ENCODE measurements at regions not wholly inside any gene's neighbourhood (a gene's known extent, or its start where the extent isn't known, plus 50 kb on each side); places are given as distances from the start of the nearest gene placed in this dataset.
"Not testable (repeated sequence)": the region's sequence is repeated elsewhere in the genome, so short reads cannot be mapped to it uniquely, and the experiment has no call there.

DNA sequence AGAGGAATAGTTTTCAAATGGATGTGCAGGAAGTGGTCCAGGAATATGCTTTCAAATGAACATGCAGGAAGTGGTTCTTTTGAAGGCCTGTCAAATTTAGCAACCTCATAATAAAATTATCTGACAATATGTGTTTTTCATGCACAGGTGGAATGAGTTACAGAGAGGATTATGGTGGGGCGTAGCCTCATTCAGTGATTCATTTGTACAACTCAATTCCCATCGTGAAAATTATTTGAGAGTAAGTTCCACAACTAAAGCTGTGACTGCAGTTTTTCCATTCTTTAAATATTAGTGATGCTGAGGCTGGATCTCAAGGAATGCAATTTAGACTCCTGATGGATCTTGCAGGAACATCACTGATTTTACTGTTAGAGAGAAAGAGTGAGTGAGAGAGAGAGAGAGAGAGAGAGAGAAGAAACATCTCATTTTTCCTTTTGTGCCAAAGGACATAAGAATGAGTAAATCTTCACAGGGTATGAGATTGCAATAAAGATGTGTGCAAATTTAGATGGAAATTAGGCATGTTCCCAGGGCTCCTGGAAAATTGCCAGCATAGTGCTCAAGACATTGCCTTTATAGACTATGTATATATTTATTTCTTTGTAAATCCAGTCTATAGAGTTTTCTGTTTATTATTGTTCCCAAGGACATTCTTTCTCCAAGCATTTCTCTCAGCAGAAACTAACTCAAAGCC, 394.9 kb upstream of the ZEB2 start:
- DNase-seq, result no peak

DNA sequence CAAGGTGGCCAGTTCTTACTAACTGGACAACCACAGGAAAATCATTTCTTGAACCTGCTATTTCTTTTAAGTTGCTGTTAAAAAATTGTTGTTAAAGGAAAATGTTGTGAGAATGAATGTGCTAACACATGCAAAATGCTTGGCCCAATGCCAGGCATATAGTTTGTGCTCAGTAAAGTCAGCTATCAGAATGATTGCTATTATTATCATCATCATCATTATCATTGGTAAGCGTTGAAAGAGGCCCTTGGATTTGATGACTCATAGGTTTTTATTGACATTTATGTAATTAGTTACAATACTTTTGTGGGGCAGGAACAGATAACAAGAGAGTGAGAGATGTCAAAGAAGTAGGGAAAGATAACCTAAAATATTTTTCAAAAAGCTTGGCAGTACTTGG, 394.2 kb upstream of the ZEB2 start:
- no peak for DNase-seq

DNA sequence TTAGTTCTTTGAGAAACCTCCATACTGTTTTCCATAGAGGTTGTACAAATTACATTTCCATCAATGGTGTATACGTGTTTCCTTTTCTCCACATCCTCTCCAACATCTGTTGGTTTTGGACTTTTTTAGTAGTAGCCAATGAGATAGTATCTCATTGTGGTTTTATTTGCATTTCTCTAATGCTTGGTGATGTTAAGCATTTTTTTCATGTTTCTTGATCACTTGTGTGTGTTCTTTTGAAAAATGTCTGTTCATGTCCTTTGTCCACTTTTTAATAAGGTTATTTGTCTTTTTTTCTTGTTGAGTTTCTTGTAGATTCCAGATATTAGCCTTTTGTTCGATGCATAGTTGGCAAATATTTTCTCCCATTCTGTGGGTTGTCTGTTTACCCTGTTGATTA, 392.3 kb upstream of the ZEB2 start:
- no peak for DNase-seq

DNA sequence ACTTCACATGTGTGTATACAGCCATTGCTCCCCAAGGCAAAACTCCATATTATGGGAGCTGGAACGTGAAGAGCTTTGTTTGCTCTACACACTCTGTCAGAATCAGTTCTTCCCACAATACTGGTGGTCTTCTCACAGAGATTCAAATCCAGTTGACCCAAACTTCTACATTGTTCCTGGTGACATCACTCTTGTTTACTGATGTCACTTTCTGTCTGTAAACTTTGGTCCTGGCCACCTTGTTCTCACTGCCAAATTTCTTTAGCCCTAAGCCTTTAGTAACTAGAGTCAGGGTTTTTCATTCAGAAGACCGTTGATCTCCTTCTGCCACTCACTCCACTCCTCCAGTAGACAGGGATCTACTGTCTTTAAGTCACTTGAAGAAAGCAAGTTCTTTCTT, 386.0 kb upstream of the ZEB2 start:
- DNase-seq, result no peak

DNA sequence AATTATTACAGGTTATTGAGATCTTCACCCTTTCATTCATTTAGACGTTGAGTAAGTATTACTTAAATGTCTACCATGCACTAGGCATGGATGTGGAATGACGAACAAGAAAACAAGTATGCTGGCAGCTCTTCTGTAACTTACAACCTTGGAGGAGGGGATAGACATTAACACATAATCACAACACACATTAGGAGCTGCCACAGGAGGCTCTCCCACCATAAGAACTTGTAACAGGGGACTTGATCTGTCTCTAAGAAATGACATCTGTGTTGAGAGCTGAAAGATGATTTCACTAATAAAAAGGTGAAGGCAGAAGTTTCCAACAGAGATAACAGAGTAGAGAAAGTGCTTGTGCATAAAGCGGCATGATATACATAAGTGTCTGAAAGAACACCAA, 384.7 kb upstream of the ZEB2 start:
- no peak for DNase-seq

DNA sequence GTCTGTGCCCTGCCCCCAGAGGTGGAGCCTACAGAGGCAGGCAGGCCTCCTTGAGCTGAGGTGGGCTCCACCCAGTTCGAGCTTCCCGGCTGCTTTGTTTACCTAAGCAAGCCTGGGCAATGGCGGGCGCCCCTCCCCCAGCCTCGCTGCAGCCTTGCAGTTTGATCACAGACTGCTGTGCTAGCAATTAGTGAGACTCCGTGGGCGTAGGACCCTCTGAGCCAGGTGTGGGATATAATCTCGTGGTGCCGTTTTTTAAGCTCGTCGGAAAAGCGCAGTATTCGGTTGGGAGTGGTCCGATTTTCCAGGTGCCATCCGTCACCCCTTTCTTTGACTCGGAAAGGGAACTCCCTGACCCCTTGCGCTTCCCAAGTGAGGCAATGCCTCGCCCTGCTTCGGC, 383.1 kb upstream of the ZEB2 start:
- not testable (repeated sequence) for DNase-seq

DNA sequence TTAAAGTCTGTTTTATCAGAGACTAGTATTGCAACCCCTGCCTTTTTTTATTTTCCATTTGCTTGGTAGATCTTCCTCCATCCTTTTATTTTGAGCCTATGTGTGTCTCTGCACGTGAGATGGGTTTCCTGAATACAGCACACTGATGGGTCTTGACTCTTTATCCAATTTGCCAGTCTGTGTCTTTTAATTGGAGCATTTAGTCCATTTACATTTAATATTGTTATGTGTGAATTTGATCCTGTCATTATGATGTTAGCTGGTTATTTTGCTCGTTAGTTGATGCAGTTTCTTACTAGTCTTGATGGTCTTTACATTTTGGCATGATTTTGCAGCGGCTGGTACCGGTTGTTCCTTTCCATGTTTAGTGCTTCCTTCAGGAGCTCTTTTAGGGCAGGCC, 381.5 kb upstream of the ZEB2 start:
- not testable (repeated sequence) for DNase-seq

DNA sequence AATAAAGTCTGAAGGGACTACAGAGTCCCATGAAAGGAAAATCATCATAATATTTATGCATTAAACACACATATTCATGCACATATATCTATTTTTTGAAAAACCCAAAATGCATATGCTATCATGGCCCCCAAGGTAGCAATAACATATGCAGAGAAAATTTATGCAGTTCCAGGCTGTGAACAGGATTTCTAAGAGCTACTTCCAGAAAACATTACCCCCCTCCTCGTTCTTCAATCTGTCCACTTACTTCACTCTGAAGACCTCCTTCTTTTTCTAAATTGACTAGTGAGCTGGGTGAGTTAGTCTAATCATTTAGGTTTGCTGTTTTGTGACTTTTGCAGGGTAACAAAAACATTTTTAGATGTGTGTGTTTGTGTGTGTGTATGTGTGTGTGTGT, 376.4 kb upstream of the ZEB2 start:
- DNase-seq, result no peak

DNA sequence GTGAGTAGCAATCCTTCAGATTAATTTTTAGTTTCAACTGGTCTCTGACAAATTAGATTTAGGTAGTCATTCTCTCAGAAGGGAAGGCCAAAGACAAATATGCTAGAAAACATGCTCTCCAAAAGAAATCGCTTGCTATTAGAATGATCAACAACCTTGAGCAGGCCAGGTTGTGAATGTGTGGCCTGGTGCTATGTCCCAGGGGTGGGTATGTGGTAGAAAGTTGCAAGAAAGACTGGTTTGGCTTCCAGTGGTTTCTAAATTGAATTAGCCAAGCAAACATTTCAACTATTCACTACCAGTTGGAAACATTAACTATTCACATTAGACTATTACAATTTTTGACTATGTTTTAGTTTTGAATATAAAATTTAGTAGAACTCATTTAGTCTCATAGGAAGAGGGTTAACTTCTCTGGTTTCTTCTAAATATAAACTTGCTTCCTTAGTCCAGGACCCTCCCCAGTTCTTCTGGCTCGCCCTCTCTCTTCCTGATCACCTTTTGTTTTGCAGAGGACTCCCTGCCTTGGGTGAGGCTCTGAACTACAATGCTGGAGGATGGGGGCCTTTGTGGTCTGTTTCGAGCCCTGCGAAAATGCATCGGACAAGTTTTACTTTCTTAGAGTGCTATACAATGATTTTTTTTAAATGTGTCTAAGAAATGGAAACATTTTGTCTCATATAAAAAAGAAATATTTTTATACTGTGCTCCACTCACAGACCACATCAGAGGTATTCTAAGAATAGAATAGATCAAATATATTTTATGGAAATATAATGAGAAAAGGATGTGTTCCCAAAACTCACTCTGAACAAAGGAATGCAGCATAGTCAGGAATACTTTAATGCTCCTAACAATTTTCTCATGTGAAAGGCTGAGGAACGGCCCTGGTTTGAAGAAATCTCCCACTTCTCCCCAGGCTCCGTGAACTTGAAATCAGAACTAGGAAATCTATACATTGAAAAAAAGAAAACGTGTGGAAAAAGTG, 375.0 kb upstream of the ZEB2 start:
- DNase-seq, result no peak

DNA sequence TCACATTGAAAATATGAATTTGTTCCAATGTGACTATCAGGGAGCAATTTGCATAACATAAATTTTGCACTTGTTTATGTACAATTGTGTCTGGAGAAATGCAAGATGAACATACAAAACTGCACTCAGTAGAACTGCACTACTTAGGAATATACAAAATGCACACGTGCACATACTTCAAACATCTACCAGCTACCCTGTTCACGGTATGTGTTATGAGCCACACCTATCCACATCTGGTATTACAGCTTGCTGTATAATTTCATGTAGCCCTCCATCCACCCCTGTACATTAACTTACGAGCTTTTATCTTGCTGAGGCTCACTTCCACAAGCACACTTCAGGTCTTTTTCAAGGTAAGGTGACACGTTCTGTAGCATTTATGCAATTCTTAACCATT, 373.5 kb upstream of the ZEB2 start:
- DNase-seq, result no peak

DNA sequence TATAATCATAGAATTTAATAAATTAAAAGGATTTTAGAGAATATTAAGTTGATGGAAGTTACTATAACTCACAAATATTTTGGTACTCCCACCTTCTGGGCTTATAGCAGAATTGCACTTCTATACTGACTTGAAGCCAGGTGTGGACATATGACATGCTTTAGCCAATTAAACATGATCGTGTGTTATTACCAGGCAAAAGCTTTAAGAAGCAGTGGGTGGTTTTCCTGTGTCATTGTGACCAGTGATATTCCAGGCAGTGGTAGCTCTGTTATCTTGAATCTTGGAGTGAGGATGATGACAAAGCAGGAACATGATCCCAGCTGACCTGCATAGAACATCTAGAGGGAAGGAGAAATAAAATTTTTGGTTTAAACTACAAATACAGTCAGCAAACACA, 370.9 kb upstream of the ZEB2 start:
- peak; percentile 4 for DNase-seq

DNA sequence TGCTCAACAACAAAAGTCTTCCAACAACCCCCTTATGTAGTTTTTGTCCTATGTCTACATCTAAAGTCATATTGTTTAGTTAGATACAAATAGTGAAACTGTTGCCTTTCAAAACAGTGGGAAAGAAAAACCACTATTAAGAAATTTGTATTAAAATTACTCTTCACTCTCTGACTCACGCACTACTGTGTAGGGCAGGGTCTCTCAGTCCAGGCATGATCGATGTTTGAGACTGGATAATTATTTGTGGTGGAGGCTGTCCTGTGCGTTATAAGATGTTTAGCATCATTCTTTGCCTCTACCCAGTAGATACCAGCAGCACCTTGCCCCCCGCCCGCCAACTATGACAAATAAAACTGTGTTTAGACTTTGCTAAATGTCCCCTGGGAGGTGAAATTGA, 369.4 kb upstream of the ZEB2 start:
- DNase-seq, result no peak

DNA sequence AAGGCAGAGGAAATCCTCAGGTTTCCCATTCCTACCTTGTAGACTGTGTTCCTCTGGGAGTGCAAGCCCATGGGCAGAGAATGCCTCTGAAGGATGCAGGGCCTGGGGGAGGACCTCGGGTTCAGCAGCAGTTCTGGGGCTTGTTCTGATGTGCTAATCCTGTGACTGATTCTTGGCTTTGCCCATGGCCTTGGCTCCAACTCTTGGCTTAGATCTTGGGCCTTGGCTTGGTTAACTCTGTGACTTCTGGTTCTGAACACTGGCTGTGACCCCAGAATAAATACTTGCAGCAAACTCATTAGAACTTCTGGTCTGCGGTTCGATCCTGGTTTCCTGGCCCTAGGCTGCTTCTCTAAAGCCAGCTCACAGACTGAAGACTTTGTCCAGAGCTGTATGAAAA, 366.9 kb upstream of the ZEB2 start:
- no peak for DNase-seq

DNA sequence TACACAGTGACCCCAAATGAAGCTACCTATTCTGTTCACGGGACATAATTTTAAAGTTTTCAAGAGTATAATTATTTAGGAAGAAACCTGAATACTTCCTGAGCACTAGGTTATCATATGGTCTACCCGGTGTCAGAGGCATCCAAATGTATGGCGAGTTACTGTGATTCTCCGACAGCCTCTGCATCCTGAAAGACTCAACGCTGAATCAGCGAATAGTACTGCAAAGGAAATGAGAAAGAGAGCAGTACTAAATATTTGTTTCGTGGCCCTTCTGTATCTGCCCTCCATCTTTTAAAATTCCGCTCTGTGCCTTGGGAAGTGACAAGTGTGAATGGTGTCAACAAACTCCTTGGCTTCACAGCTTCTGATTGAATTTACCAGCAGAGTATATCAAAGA, 358.0 kb upstream of the ZEB2 start:
- no peak for DNase-seq

DNA sequence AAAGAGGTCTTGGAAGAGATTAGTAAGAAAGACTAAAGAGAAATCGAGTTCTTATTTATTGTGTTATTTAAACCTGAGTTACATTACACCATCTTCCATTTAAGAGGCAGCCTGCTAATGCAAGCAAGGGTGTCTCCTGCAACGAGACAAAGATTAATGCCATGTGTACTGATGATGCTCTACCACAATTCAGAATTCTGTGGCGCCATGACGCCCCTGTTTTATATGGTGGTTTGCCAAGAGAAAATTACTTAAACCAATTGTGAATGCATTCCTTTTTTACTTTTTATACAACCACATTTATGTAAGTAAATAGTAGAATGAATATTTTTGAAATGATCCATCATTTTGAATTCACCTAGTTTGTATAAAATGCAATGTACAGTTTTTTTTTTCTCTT, 356.1 kb upstream of the ZEB2 start:
- DNase-seq, result no peak

DNA sequence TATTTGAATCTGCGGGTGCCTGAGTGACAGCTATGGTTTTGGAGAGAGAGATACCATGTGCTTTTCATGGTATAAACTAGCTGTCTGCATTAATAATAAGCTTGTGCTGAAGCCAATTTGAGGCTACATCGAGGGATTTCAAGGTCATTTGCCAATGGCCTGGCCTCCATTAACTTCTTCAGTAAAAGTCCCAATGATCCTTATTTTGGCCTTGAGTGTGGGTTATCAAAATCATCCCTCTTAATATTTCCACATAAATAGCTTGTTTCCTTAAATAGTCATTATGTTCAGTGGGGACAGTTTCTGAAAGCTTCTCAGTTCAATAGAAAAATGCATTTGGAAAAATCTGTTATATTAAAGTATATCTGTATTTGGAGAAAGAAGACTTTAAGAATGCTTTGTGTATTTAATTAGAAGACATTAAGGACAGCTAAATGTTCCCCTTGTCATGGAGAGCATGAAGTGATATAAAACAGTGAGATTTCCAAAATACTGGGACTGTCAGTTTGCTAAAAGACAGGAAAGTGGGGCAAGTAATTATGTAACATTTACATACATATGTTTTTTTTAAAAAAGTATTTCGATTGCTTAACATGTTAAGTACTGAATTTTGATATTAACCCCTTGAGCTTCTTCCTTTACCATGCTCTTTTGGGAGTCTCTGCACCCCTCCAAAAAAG, 355.5 kb upstream of the ZEB2 start:
- DNase-seq, result no peak

DNA sequence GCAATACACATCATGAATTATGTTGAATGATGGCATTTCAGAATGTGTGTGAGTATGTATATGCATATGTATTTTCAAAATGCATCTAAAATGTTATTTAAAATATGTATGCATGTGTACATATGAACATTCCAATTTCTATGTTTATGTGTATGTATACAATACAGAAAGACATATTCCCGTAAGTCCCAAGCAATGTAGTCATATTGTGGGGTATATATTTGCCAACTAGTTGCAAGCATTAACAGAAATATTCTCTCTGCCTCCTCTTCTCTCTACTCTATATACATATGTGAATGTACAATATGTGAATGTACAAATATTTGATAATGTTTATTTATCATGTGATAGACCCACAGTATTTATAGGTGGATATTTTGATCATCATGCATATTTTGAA, 345.8 kb upstream of the ZEB2 start:
- DNase-seq, result no peak

DNA sequence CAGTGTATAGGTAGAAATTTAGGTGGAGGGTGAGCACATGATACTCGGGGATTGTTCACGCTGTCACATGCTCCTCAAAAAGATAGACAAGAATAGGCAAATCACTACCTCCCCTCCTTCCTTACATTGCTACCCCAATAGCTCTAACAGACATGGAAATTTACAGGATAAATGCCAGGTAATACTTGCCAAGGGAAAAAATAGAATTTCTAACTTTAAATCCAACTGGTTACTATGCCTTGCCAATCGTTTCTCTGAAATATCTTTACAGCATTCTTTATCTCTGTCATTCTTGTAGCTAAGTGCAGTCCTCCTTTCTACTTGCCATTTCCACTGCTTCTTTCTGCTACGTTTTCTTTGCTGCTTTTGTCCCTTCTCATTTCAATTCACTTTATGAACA, 339.8 kb upstream of the ZEB2 start:
- DNase-seq, result no peak

DNA sequence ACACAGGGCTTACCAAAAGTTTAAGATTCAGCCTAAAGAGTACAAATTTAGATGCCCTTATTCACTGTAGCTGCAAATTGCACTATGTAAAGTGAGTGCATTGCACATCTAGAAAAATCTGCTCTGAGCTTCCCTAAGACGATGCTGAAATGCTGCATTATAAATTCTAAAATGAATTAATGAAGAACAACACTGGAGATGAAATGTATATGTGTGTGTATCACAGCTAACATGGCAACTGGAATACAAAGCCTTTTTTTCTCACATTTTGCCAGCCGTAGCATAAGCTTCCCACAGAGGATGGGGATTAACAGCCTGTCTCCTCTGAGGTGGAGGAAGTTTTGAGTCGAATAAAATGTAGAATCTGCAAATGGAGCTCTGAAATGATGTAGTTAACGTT, 338.3 kb upstream of the ZEB2 start:
- no peak for DNase-seq

DNA sequence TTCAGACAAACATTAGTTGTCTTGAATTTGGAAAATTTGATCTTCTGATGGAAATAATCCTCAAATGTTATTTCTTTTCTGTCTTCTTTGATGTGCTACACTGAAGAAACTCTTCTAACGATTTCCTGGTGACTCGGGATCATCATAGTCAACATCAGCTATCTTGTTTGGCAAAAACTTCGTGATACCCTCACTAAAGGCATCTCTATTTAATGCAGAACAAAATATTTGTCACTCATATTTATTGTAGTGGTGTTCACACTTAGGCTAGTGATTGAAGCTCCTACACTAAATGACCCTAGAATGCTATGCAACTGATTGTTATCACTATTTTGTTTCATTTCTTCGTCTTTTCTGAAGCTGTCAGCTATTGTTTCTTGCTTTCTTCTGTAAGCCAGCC, 334.7 kb upstream of the ZEB2 start:
- no peak for DNase-seq

DNA sequence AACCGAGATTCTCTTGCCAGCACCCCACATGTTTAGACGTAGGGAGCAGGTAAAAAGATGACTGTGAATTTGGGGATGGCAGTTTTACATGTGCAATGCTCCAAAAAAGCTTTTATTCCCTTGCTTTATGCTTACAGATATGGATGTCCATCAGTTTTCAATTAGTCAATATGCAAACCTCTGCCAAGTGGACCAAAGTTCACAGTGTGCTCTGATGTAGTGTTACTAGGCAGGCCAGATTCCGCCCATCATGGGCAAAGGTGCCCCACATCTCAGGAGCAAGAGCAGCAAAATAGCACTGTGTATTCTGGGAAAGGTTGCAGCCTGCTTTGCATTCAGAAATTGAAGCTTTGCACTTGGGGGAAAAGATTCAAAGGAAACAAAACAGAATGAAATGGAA, 329.7 kb upstream of the ZEB2 start:
- no peak for DNase-seq

DNA sequence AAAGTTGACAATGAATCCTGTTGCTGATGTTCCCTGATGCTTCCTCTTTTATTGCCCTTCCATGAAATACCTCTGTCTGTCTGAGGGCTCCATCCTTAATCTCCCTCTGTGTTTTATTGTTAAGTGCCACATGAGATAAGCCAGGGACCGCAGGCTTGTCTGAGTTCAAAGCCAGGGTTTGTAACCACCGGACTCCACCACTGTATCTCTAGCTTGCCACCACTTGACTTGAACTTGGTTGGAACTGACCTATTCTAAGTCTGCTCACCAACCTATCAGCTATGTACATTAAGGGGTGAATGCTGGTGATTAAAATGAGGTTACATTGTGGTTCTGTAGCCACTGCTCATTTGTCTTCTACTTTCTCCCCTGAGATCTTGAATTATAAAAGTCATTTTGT, 328.5 kb upstream of the ZEB2 start:
- DNase-seq, result no peak

DNA sequence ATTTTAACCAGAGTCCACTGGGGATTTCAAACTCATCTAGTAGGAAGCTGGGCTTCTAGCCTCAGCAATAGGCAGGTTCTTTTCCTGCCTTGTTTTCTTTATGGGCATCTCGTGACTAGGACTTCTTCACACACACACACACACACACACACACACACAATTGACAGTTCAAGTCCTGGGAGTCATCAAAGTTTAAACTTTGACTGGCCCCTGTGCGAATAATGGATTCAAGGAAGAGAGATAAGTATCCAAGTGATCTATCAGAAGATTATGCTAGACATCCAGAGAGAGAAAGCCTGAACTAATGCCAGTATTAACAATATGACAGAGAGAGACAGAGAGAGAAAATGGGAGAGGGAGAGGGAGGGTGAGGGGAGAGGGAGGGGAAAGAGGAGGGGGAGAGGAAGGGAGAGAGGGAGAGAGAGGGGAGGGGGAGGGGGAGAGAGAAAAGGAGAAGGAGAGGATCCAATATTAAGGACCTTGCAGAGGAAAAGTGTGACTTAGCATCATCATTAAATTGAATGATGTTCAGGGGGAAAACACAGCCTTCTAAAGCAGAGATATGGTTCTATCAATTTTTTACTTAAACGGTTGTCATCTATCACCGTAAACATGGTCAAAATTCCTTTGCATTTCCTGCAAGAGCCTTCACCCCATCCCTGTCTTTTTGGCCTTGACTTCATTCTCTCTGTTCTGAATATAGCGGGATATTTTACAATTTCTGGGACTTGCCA, 327.6 kb upstream of the ZEB2 start:
- no peak for DNase-seq
